Neural progenitor cell (in vitro differentiated cells): ENCODE measurements at regions not wholly inside any gene's neighbourhood (a gene's known extent, or its start where the extent isn't known, plus 50 kb on each side); places are given as distances from the start of the nearest gene placed in this dataset.

Source experiments
- DNase-seq: peaks from one replicate; pipeline ENCODE4 v3.0.0-alpha.2; 2016; ENCODE audit warnings: low spot score
- H2AFZ ChIP-seq: fragments of 200-600 bp; sonication (generic); replicated peaks from 2 replicates; pipeline ENCODE4 v1.6.1; 2016; ENCODE audit warnings: antibody characterized with exemption
- H3F3A ChIP-seq: fragments of 200-600 bp; sonication (generic); 2 replicates; pipeline ENCODE4 v1.6.1; 2016; ENCODE audit warnings: antibody characterized with exemption, low read depth
- H3K27ac ChIP-seq: fragments of 200-600 bp; sonication (generic); 2 replicates; pipeline ENCODE4 v1.5.1; 2016; ENCODE audit warnings: mild to moderate bottlenecking
- H3K27me3 ChIP-seq: fragments of 200-600 bp; sonication (generic); 2 replicates; pipeline ENCODE4 v1.6.1; 2016; ENCODE audit warnings: mild to moderate bottlenecking, moderate library complexity
- H3K36me3 ChIP-seq: fragments of 200-600 bp; sonication (generic); 2 replicates; pipeline ENCODE4 v1.5.1; 2016
- H3K4me1 ChIP-seq: fragments of 200-600 bp; sonication (generic); 2 replicates; pipeline ENCODE4 v1.6.1; 2016; ENCODE audit warnings: mixed run types
- H3K4me2 ChIP-seq: fragments of 200-600 bp; sonication (generic); 2 replicates; pipeline ENCODE4 v1.6.1; 2016
- H3K4me3 ChIP-seq: fragments of 200-600 bp; sonication (generic); 2 replicates; pipeline ENCODE4 v1.5.1; 2016
- H3K79me2 ChIP-seq: fragments of 200-600 bp; sonication (generic); 2 replicates; pipeline ENCODE4 v1.6.1; 2016; ENCODE audit warnings: low read depth
- H3K9ac ChIP-seq: fragments of 200-600 bp; sonication (generic); 2 replicates; pipeline ENCODE4 v1.6.1; 2016
- H3K9me3 ChIP-seq: fragments of 200-600 bp; sonication (generic); 2 replicates; pipeline ENCODE4 v1.5.1; 2016; ENCODE audit warnings: low read depth
- H4K20me1 ChIP-seq: fragments of 200-600 bp; sonication (generic); 2 replicates; pipeline ENCODE4 v1.6.1; 2016; ENCODE audit warnings: low read depth
- H3K27ac Mint-ChIP-seq: 3 replicates; pipeline ENCODE4 v1.8.0; 2021; ENCODE audit warnings: mixed read lengths
- H3K27me3 Mint-ChIP-seq: 2 replicates; pipeline ENCODE4 v1.8.0; 2022; ENCODE audit warnings: low read depth, mild to moderate bottlenecking, inconsistent platforms, moderate library complexity, mixed read lengths; ENCODE audit not compliant: insufficient read depth
- H3K36me3 Mint-ChIP-seq: 3 replicates; pipeline ENCODE4 v1.8.0; 2021; ENCODE audit warnings: mixed read lengths
- H3K4me1 Mint-ChIP-seq: 3 replicates; pipeline ENCODE4 v1.8.0; 2021; ENCODE audit warnings: mixed read lengths
- H3K4me3 Mint-ChIP-seq: 3 replicates; pipeline ENCODE4 v1.8.0; 2021; ENCODE audit warnings: mild to moderate bottlenecking, moderate library complexity, mixed read lengths
- H3K9me3 Mint-ChIP-seq: 3 replicates; pipeline ENCODE4 v1.8.0; 2020; ENCODE audit warnings: mixed read lengths
- CTCF ChIP-seq: fragments of 200-600 bp; sonication (generic); IDR thresholded peaks from 2 replicates; pipeline ENCODE4 v1.5.1; 2017; ENCODE audit warnings: antibody characterized with exemption, mild to moderate bottlenecking
- EZH2 ChIP-seq: fragments of 200-600 bp; sonication (generic); IDR thresholded peaks from 2 replicates; pipeline ENCODE4 v1.6.1; 2017; ENCODE audit warnings: antibody characterized with exemption, mild to moderate bottlenecking, moderate library complexity
- EZH2phosphoT487 ChIP-seq: fragments of 200-600 bp; sonication (generic); IDR thresholded peaks from 2 replicates; pipeline ENCODE4 v1.6.1; 2017; ENCODE audit warnings: antibody characterized with exemption

- Histone ChIP-seq H2AFZ (no peak overlapping the region), H3K4me1 (peaks cover 15% of the 10 kb centered on the region), H3K27ac (no peak overlapping the region), H3K4me2 (no peak overlapping the region), H3K9me3 (no peaks in the 10 kb centered on the region), H3K36me3 (no peaks in the 10 kb centered on the region), H3K4me3 (no peak overlapping the region), H3K9ac (no peak overlapping the region), H3K79me2 (no peaks in the 10 kb centered on the region), H4K20me1 (no peaks in the 10 kb centered on the region), H3F3A (no peaks in the 10 kb centered on the region), H3K27me3 (no peaks in the 10 kb centered on the region)
- peaks cover 20% of the 10 kb centered on the region for H3K4me1 Mint-ChIP-seq
- TF ChIP-seq EZH2, result no peak
- TF ChIP-seq EZH2phosphoT487, result no peak
- no peak for TF ChIP-seq CTCF
- no peaks in the 10 kb centered on the region for H3K36me3 Mint-ChIP-seq
- no peaks in the 10 kb centered on the region for H3K27me3 Mint-ChIP-seq
- peak; percentile 6 for DNase-seq
- H3K27ac Mint-ChIP-seq, result no peak overlapping the region
- H3K9me3 Mint-ChIP-seq, result no peaks in the 10 kb centered on the region
- no peak overlapping the region for H3K4me3 Mint-ChIP-seq
These were observed 426.9 kb downstream of the NR4A2 start for GRCh38 chr2:155905657-155906056.

- H3K27me3 Mint-ChIP-seq, result no peaks in the 10 kb centered on the region
- H2AFZ ChIP-seq, result no peak overlapping the region
- no peak for DNase-seq
These were observed 427.8 kb downstream of the NR4A2 start for GRCh38 chr2:155904720-155905119.

GRCh38 chr2:155902635-155903034, 429.9 kb downstream of the NR4A2 start:
- Mint-ChIP-seq H3K9me3 (no peaks in the 10 kb centered on the region), H3K27me3 (no peaks in the 10 kb centered on the region), H3K36me3 (no peaks in the 10 kb centered on the region), H3K4me3 (no peak overlapping the region), H3K27ac (no peak overlapping the region), H3K4me1 (peaks cover 18% of the 10 kb centered on the region)
- DNase-seq, result no peak
- Histone ChIP-seq H4K20me1 (no peaks in the 10 kb centered on the region), H3K27ac (no peak overlapping the region), H2AFZ (no peak overlapping the region), H3F3A (no peaks in the 10 kb centered on the region), H3K4me3 (no peak overlapping the region), H3K4me2 (no peak overlapping the region), H3K9ac (no peak overlapping the region), H3K36me3 (no peaks in the 10 kb centered on the region), H3K79me2 (no peaks in the 10 kb centered on the region), H3K9me3 (no peaks in the 10 kb centered on the region), H3K4me1 (peaks cover 15% of the 10 kb centered on the region), H3K27me3 (no peaks in the 10 kb centered on the region)
- TF ChIP-seq EZH2phosphoT487, result no peak
- no peak for TF ChIP-seq EZH2
- TF ChIP-seq CTCF, result no peak

More at GRCh38 chr2:155904720-155905119, 427.8 kb downstream of the NR4A2 start:
- Mint-ChIP-seq H3K4me3 (no peak overlapping the region), H3K27ac (no peak overlapping the region), H3K9me3 (no peaks in the 10 kb centered on the region), H3K4me1 (peaks cover 20% of the 10 kb centered on the region), H3K36me3 (no peaks in the 10 kb centered on the region)
- Histone ChIP-seq H3F3A (no peaks in the 10 kb centered on the region), H3K4me3 (no peak overlapping the region), H3K4me2 (no peak overlapping the region), H3K9ac (no peak overlapping the region), H4K20me1 (no peaks in the 10 kb centered on the region), H3K9me3 (no peaks in the 10 kb centered on the region), H3K79me2 (no peaks in the 10 kb centered on the region), H3K4me1 (peaks cover 15% of the 10 kb centered on the region), H3K36me3 (no peaks in the 10 kb centered on the region), H3K27ac (no peak overlapping the region), H3K27me3 (no peaks in the 10 kb centered on the region)
- TF ChIP-seq EZH2phosphoT487, result no peak
- no peak for TF ChIP-seq EZH2
- TF ChIP-seq CTCF, result no peak
